Fibroblast of gingiva (primary cell): ENCODE measurements at regions not wholly inside any gene's neighbourhood (a gene's known extent, or its start where the extent isn't known, plus 50 kb on each side); places are given as distances from the start of the nearest gene placed in this dataset.
"Not testable (repeated sequence)": the region's sequence is repeated elsewhere in the genome, so short reads cannot be mapped to it uniquely, and the experiment has no call there.

Experiments used
- DNase-seq: peaks from one replicate; pipeline ENCODE4 v3.0.0-alpha.2; 2011; ENCODE audit warnings: low read depth

DNA sequence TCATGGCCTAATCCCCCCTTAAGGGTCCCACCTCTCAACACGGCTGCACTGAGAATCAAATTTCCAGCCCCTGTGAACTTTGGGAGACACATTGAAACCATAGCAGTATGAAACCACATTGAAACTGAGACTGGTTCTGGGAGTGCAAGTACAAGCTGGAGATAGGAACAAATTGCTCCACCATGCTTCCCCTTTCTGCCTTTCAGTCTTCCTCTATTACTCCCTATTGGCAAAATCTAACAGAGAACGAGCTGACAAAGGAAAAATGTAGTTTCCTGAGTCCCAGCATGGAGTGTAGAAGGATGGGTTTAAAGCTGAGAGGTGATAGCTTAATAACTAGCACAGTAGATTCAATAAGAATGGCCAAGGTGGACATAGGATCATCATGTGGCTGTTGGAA lies 161.7 kb upstream of the RPL34 start:
- no peak for DNase-seq

DNA sequence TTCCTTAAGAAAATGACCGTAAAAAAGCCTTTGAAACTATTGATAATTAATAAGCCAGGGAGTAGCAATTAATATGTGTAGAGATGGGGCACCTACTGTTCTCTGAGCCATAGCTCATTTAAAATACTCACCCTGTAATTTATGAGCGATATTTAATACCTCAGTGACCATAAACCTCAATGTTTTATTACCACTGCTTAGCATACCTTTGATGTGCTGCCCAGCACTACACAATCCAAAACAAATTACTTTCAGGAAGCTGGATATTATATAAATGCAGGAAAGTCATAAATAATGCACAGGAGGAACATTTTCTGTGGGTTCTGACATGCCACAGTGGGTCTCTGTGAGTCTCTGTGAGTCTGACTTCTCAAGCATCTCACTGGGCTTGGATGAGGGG lies 166.1 kb upstream of the RPL34 start:
- DNase-seq: no peak

GRCh38 chr4:108453366-108453765 lies 167.0 kb upstream of the RPL34 start:
- DNase-seq: no peak

DNA sequence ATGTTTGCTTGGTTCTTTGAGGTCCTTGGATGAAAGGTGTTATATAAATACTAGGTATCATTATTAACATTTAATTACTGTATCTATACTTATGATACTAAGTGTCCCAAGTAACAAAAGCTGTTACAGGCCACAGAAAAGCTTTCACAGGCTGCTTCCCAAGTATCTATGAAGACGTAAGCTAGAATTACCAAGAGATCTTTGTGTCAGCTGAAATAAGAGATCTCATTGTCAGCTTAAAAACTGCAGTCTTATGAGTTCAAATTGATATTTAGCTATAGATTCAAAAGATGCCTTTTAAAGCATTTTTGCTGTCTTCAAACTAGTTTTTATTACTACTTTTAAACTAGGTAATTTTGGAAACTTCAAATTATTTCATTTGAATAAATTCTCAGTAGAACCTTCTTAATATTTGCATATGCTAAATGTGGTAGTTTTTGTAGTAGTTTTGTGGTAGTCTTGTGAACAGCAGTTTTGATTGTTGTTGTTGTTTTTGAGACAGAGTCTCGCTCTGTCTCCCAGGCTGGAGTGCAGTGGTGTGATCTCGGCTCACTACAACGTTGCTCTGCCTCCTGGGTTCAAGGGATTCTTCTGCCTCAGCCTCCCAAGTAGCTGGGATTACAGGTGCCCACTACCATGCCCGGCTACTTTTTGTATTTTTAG lies 170.0 kb upstream of the RPL34 start:
- no peak for DNase-seq

DNA sequence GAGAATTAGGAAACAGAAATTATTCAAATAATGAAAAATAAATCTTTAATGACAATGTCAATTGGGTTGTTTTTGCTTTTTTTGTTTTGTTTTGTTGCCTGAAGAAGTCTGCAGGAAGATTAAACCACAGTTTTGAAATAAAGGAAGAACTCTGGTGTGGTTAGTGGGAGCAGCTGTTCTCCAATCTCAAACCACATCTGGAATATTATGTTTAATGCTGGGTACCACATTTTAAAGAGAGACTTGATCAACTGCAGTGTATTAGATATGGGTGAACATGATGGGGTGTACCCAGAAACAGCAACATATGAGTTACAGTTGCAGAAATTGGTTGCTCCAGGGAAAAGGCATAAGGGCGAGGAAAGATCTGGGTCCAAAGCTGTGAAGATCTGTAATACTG lies 171.2 kb upstream of the RPL34 start:
- no peak for DNase-seq

GRCh38 chr4:108446556-108446955 lies 173.8 kb upstream of the RPL34 start:
- no peak for DNase-seq

DNA sequence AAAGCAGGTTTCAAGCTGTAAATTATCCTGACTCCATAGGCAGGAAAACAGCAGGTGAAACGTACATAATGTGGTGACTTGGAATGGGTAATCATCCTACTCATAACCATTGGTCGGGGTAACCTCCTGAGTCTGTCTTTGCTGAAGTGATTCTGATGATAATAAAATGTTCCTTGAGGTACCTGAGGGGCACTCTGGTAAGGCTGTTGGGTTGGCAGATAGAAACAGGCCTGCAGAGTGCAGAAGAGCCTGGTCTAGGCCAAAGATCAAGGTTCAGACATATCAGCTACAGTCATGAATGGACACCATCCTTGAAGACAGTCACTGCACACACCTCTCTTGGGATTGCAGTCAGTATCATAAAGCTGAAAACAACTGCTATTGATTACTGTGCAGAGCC lies 174.7 kb upstream of the RPL34 start:
- DNase-seq: no peak

DNA sequence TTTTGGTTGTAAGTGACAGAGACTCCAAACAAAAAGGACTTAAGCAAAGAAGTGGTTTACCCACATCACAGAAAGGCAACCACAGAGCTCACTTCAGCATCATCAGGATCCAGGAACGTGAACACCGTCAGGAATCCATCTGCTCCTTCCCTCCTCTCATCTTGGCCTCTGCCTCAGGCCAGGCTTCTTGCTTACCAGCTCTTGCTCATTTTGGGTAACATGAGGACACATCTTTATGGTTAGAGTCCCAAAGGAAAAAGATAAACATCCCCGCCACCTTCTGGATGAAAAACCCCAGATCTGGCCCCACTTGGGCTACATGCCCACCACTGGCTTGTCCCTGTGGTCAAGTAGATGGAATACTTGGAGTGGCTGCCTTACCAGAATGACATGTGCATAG lies 176.8 kb upstream of the RPL34 start:
- no peak for DNase-seq

- no peak for DNase-seq
Measured at GRCh38 chr4:108433832-108434231, 186.5 kb upstream of the RPL34 start.

- DNase-seq: not testable (repeated sequence)
Measured at GRCh38 chr4:108433394-108433793, 187.0 kb upstream of the RPL34 start.

- DNase-seq: no peak
Measured at GRCh38 chr4:108432418-108432817, 188.0 kb upstream of the RPL34 start.

DNA sequence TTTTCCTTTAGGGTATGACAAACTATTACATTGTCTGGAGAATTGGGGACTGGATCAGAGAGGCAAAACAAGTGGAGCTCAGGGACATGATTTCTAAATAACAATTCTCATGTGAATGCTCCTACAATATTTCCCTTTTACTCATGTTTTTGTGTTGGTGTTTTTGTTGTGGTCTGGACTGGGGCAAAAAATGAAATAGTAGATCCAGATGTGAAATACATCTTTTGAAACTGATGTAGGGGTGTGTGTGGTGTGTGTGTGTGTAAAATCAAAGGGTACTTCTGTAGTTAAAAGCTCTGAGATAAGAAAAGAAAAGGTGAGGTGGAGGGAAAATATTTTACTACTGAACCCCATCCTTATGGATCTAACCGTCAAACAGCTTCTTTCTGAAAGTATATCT lies 188.4 kb upstream of the RPL34 start:
- DNase-seq: no peak

DNA sequence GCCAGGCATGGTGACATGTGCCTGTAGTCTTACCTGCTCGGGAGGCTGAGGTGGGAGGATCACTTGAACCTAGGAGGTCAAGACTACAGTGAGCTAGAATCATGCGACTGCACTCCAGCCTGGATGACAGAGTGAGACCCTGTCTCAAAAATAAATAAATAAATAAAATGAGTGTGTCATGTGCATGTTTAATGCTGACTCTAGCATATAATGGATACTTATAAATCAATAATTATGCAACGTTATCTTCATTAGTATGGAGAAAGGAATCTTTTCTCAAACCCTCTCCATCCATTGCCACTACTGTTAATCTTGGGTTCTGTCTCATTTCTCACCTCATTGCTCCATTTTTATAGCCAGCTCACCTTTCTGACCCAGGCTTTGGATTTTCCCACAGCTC lies 189.5 kb upstream of the RPL34 start:
- DNase-seq: no peak

DNA sequence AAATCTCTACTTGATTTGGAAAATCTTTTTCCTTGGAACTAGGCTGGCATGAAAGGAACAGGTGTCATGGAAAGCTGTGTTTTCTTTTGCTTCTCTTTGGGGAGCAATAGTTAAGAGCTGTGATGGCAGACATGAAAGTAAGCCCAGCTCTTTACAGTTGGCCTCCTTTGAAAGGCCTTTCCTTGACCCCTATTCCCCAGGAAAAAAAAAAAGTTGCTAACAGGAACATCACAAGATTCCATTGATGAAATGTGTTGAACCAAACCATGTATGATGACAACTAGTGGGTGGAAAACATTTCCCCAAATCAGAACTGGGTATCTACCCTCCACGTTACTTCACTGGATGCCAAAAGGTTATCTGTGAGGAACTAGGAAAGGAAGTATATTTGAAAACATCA lies 190.7 kb upstream of the RPL34 start:
- DNase-seq: no peak

GRCh38 chr4:108428923-108429322 lies 191.5 kb upstream of the RPL34 start:
- DNase-seq: no peak

DNA sequence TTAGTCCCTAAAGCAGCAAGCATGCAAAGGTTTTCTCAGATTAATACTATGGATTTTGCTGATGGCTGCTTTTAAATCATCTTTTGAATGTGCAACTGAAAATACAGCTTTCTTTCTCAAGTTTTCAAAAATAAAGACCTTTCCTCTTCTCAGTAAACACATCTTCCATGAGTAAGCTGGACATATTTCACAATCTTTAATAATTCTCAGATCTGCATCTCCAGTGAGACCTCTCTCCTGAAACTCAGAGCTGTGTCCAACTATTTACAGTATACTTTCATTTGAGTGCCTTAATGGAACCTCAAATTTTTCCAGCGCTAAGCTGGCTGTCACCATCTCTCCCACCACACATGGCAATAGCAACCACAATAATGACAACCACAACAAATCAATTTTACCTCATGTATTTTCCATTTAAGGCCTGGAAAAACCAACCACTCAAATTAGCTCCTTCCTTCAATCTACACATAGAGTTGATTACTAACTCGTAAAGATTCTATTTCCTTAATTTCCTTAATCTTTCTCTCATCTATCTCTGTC lies 192.4 kb upstream of the RPL34 start:
- DNase-seq: no peak

GRCh38 chr4:108426493-108426892 lies 193.9 kb upstream of the RPL34 start:
- DNase-seq: no peak

- no peak for DNase-seq
Measured at GRCh38 chr4:108425988-108426387, 194.4 kb upstream of the RPL34 start.

GRCh38 chr4:108417923-108418322 lies 202.5 kb upstream of the RPL34 start:
- DNase-seq: no peak

DNA sequence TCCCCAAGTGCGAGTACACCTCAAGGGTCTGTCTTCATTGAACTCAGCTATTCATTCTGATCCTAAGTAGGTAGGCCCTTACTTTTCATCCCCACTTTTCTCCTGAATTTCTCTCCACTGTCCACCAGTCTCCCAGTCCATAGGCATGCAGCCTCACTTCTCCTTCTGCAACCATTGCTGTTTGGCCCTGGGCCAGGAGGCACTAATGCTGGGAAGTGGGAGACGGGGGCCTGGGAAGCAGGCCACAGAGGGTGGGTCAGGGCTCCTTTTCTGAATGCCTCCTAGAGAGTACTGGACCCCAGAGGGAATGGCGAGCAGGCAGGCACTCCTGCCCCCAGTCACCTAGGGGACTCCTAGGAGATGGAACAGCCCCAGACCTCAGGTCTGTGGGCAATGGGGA lies 203.5 kb upstream of the RPL34 start:
- DNase-seq: no peak

- no peak for DNase-seq
Measured at GRCh38 chr4:108415389-108415788, 205.0 kb upstream of the RPL34 start.

DNA sequence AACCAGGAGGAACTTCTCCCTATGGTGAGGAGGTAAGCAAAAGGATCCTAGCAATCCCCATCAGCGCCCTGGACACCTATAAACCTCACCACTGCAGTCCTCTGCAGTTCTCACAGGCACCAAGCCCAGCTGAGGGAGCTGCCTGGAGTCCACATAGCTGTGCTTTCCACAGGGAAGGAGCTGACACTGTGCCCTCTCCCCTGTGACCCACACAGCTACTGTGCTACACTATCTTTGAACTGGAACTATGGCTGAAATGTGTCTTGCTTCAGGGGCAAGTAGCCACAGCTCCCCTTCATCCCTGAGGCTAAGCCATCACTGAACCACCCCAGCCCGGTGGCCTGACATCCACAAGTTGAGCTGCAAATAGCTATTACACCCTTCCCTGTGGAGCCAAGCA lies 208.5 kb upstream of the RPL34 start:
- no peak for DNase-seq

DNA sequence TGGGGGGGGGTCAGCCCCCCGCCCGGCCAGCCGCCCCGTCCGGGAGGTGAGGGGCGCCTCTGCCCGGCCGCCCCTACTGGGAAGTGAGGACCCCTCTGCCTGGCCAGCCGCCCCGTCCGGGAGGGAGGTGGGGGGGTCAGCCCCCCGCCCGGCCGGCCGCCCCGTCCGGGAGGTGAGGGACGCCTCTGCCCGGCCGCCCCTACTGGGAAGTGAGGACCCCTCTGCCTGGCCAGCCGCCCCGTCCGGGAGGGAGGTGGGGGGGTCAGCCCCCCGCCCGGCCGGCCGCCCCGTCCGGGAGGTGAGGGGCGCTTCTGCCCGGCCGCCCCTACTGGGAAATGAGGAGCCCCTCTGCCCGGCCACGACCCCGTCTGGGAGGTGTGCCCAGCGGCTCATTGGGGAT lies 210.7 kb upstream of the RPL34 start:
- not testable (repeated sequence) for DNase-seq

GRCh38 chr4:108405586-108405985 lies 214.8 kb upstream of the RPL34 start:
- no peak for DNase-seq
